SK-MEL-5 (cell line): ENCODE measurements at regions not wholly inside any gene's neighbourhood (a gene's known extent, or its start where the extent isn't known, plus 50 kb on each side); places are given as distances from the start of the nearest gene placed in this dataset.

ENCODE experiments used
- DNase-seq: peaks from one replicate; pipeline ENCODE4 v3.0.0-alpha.2; 2016; ENCODE audit warnings: low read depth, low spot score
- in situ Hi-C: cut with HindIII; loops from 2 replicates; pipeline ENCODE4 v1.10.0; 2016; ENCODE audit warnings: low sequenced_read_pairs, high pct_unique_total_duplicates, low pct_unique_long_range_greater_than_20kb

DNA sequence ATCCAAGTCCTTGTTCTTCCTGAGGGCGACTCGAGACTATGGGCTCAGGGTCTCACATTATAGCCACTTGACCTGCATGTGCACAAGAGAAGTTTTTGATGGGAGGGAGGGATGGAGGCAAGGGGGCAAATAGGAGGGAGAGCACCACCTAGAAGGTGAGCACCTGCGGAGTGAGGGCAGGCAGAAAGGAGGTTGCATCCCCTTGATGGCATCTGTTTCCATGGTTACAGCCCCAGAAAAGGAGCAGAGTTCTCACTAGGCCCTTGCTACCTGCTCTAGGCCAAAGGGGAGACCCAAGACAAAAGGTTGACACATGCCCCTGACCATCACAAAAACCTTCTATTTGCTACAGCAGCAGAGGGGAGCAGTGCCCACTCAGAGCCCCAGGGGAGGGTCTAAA lies 131.5 kb upstream of the SERTAD2 start:
- in situ Hi-C loops: no loop called here
- no peak for DNase-seq

DNA sequence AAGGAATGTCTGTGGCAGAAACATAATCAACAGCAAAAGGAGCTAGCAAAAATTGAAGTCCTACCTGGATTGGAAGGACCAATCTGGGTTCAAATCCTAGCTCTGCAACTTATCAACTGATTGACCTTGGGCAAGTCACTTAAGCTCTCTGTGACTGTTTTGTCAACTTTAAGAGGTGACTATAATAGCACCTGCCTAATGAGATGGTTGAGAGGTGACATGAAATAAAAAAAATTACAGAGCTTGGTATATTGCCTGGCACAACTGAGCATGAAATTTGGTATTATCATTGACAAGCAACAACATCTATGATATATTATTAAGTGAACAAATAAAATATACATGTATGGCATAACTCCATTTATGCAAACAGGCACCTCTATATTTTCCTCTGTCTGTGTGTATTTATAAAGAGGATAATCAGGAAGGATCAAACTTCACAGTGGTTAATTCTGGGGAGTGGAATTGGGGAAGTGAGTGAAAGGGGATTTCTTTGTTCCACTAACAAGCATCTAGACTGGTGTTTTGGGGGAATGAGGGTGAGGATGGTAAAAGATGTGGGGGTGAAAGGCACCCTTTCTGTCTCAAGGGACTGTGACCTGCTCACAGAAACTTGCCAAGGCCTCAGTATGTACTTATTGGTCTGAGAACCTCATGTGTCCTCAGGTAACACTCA lies 132.8 kb upstream of the SERTAD2 start:
- DNase-seq: no peak
- in situ Hi-C loops: no loop called here

DNA sequence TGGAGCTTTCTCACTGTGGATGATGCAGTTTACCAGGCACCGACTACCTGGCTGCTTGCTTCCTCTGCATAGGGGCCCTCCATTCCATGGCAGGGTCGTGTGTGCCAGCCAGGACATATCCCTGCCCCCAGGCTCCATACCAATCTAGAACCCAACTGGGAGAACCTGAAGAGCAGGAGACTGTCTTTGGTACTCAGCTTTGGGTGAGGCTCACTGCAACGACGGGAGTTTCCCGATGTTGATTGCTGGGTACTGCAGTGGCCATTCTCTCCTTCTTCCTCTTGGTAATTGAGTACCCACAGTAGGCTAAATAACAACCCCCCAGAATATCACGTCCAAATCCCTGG lies 133.3 kb upstream of the SERTAD2 start:
- no peak for DNase-seq
- in situ Hi-C loops: no loop called here

DNA sequence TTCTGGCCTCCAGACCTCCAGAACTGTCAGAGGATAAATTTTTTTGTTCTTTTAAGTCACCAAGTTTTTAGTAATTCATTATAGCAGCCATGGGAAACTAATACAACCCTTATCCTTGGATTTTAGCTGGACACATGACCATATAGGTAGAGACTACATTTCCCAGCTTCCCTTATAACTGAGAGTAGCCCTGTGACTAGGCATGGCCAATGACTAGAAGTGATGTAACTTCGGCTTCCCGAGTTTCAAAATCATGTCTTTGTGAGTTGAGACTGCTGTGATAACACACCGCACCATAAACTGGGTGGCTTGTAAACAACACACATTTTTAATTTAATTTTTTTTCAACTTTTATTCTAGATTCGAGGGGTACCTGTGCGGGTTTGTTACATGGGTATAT lies 134.0 kb upstream of the SERTAD2 start:
- in situ Hi-C loops: no loop called here
- peak; percentile 50 for DNase-seq

DNA sequence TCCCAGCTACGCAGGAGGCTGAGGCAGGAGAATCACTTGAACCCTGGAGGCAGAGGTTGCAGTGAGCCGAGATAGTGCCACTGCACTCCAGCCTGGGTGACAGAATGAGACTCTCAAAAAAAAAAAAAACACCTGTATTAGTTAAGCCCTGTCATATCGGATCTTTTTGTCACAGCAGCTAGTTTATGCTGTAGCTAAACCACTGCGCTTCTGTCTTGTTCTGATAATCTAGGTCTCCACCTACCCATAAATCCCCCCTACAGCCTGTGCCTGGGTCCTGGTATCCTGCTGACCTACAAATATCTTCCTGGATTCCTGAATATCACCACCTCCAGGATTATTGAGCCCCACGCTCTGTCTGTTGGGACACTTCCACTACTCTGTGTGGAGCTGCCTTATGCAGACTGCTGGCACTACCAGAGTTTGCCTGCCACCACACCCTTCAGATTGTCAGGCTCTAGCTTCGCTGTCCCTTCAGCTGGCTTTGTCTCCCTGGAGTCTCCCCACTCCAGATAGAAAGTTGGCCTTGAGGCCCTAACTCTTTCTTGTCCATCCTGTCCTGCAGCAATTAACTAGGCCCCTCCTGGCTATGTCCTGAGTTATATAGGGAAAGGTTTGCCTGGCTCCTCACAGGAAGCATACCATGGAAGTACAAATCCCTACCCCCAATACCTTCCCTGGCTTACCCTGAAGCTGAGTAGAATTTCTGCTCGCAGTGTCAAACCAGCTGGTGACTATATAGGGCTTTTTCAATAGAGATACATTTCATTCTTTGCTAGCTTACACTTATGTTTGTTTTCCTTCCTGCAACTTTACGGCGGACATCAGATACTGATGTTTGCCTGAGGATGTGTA lies 136.0 kb upstream of the SERTAD2 start:
- in situ Hi-C loops: no loop called here
- DNase-seq: no peak

DNA sequence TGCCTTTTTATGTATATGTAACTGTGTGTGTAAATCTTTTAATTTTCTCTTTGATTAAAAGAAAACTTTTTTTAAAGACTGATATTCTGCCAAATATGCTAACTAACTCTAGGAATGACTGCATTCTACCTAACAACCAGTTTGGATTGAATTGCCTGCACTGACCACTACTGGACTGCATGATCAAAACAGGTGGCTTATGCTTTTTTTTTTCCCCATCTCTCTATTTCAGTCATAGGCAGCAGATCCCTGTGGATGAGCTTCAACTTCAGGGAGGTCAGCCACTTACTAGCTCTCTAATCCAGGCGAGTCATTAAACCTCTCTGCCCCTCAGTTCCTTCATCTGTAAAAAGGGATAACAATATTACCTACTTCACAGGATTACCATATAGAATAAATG lies 138.6 kb upstream of the SERTAD2 start:
- DNase-seq: peak; percentile 57

DNA sequence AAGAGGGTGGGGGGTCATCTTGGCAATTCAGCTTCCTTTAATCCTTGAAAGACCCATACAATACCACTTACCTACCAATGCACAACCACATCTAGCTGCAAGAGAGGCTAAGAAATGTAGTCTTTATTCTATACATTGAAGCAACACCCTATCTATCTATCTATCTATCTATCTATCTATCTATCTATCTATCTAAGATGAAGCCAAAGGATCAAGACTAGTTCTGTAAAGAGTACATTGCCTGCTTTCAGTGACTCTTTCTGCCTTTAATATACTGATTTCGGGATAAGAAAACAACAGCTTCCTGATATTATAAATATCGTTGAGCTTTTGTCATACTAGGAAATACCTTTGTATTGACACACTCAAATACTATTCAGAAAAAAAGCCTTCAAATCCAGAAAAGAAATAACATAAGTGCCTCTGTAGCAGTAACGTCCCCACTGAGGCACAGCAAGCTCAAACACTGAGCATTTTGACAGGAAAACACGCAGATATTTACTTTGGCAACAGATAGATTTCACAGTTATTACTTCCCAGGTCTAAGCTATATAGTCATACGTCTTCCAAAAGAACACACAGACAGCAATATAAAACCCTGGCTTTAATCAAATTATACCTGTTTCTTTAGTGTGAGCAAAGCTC lies 139.4 kb upstream of the SERTAD2 start:
- in situ Hi-C loops: no loop called here
- DNase-seq: no peak

More for the DNA sequence above, 138.6 kb upstream of the SERTAD2 start:
- in situ Hi-C loops: no loop called here

DNA sequence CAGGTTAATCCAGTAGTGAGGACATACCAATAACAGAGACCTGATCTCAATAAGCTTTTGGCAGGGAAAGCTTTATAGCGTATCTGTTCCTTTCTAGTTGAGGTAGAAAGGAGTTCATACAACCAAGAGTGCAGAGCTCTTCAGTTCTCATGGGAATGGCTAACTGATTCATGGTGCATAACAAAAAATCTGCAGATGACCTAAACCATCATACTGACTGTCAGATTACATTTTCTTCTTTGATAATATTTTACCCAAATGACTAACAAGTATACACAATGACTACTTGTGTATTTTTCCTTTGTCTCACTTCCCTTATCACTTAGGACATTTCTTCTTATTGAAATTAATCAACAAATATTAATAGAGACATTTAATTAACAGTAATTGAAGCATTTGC lies 140.0 kb upstream of the SERTAD2 start:
- DNase-seq: no peak
- in situ Hi-C loops: no loop called here

DNA sequence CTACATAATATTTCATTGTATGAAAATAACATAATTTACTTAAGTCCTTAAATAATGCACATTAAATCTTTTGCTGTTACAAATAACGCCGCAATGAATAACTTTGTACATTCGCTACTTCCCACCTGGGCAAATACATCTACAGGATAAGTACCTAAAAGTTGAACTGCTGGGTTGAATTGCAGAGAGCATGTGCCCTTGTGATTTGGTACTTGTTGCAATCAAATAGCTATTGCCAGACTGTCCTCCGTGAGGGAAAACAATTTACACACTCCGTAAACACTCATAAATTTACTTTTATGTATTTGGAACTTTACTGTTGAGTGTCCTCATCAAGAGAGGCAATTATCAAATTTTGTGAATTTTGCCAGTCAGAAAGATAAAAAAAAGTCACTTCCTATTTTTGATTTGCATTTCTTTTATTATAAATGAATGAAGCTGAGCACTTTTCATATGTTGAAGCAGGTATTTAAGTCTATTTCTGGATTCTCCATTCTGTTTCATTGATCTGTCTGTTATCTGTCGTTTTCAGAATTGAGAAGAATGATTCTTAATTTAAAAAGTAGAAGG lies 140.8 kb upstream of the SERTAD2 start:
- in situ Hi-C loops: no loop called here

DNA sequence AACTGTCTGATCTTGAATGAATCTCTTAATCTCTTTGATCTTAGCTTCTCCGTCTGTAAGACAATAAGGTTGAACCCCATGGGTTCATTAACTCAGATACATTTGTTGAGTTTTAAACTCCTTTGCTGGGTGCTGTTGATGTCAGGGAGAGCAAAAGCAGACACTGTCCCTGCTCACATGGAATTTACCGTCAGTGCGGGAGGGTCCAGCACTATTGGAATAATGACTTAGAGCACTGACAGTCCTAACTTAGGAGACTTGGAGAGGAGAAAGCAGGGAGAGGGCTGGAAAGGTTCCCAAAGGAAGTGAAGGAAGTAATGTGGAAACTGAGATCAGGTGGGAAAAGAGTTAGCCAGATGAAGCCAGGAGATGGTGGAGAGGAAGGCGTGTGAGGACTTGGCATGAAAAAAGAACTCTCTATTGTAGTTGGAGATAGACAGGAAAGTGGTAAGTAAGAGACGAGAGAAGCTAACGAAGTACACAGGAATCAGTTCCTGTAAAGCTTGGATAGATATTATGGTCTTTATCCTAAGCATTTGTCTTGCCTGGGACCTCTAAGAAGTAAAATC lies 141.4 kb upstream of the SERTAD2 start:
- no peak for DNase-seq
- in situ Hi-C loops: no loop called here

More for the DNA sequence above, 140.8 kb upstream of the SERTAD2 start:
- DNase-seq: no peak

DNA sequence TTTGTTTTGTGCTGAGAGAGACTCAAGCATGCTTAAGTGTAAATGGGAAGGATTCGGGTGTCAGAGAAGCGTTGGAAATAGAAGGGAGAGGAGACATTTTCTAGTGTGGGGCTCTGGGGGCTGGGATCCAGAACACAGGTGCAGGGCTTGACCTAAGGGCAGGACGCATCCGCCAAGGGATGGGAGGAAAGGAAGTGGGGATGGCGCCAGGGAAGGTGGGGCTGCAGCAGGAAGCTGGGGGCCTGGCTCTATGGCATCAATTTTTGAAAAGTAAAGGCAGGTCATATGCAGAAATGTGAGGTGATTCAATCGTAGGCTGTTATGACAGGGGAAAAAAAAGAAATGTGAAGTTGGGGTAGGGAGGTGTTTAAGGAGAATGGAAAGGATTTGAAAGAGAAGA lies 143.2 kb upstream of the SERTAD2 start:
- in situ Hi-C loops: no loop called here
- DNase-seq: no peak

DNA sequence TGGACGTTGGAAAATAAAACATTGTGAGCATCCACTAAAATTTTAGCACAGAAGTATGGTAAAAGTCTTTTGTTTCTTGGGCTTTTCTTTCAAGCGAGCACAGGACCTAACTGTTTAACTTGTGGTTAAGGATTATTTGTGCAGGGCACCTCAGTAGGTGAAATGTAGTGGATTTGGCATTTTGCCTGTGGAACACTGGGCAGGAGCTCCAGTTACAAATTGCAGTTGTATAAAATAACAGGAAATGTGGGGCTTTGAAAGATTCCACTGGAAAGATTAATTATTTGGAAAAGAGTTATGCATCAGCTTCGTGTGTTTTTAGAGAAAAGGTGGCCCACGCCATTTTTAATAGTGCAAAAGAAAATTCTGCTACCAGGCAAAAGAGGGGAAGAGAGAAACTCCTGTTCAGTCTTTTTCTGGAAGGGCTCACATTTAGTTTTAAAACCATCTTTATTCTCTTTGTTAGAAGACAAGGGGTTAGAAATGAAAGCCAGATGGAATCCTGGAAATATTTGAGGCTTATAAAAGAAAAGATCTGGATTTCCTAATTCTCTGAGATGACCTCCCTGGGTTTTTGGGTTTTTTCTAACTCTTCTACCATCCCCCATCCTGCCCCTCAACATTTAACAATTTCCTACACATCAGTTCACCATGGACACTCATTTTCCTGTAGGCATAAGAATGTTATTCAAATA lies 144.3 kb upstream of the SERTAD2 start:
- in situ Hi-C loops: no loop called here
- no peak for DNase-seq

DNA sequence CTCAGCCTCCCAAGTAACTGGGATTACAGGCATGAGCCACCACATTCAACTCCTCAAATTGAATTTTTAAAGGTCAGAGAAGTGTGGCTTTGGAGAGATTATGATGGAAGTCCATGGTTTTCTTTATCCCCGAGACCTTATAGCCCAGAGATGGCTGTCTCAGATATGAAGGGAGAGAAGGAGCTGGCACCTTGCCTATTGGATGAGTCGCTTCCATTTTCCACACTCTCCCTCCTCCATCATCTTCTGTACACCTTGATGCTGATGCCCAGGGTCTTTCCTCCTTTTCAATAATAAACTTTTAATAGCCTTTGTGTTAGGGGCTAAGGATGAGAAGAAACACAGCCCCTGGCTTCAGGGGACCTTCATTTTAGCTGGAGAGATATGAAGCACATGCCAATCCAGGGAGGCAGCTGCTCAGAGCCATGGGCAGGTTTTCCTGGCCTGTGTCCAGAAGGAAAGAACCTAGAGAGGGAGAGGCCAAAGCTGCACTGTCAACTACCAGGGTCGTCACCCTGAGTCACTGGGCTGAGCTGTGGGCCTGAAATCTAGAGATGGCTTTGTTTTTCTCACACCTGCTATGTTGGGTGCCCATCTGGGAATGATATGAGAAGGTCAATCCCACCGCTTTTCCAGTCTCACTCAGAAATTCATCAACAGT lies 146.0 kb upstream of the SERTAD2 start:
- in situ Hi-C loops: no loop called here
- no peak for DNase-seq

DNA sequence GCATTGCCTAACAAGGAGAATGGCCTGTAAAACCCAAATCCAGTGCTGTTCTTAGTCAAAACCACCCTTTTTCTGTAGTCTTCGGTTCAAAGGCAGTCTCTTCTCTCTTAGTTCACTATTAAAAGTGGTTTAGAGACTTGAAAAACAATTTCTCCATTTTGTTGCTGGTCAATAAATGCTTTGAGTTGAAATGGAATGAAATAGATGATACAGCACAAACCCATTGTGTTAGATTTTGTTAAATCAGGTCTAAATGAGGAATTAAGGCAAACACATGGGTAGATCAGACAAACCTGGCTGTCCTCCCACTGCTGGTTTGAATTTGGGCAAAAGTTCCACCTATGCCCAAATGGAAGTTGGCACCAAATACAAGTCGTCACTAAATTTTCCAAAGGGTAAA lies 150.1 kb upstream of the SERTAD2 start:
- DNase-seq: no peak
- in situ Hi-C loops: no loop called here

DNA sequence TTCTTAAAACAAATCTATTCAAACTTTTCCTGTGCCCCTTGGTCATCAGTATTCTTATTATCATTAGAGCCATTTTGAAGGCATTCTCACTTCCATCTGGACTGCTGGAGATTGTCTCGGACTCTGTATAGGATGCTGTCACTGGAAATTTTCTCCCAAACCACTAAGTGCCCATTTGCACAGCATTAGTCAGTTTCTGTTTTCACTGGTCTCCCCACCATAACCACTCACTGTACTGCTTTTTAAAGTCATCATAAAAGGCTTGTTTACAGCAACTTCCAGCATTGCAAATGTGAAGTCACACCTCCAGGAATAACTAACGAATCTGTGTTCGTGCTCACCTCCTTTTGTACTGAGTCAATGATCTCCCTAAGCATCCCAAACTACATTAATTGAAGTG lies 150.9 kb upstream of the SERTAD2 start:
- DNase-seq: no peak
- in situ Hi-C loops: no loop called here

DNA sequence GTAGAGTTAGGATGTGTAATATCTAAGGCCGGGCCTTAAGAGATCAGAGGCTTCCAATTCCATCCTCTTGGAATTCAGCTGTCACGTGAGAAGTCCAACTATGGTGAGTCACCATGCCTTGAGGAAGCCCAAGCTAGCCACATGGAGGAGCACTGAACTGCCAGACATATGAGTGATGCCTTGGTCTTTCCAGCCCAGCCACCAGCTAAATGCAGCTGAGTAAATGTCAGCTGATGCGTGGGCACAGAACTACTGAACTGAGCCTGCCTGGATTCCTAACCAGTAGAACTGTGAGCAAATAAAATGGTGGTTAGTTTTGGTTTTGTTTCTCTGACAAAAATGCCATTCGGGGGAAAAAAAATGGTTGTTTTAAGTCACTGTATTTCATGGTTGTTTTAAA lies 153.7 kb upstream of the SERTAD2 start:
- peak; percentile 97 for DNase-seq
- in situ Hi-C loops: no loop called here

DNA sequence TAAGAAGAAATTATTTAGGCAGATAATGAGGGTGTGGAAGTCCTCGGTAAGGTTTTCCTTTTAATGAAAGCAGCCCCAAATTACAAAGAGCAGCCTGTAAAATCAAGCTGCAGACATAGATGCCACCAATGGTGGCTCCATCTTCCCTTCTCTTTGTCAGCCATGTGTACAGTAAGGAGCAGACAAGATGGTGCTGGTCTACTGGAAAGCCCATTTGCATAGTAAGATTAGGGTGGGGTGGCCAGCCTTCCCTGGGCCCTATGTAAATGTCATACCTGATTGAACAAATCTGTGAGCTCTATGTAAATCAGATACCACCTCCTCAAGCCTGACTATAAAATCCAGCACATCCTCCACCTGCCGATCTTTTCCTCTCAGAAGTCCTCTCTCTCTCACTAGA lies 154.4 kb upstream of the SERTAD2 start:
- in situ Hi-C loops: no loop called here
- no peak for DNase-seq
